Activated naive CD8-positive, alpha-beta T cell treated with anti-CD3 and anti-CD28 coated beads, Interleukin-2, amount 10 ng/mL, durations not matched to agents 7 days and 5 days (primary cell): ENCODE measurements at regions not wholly inside any gene's neighbourhood (a gene's known extent, or its start where the extent isn't known, plus 50 kb on each side); places are given as distances from the start of the nearest gene placed in this dataset.

Source experiments
- ATAC-seq: fragments of 150-1000 bp; cut with Tn5 transposase; one replicate; pipeline ENCODE4 v1.10.0; 2021; ENCODE audit warnings: low read depth, moderate library complexity
- POLR2A ChIA-PET: fragments of 350-600 bp; sonication (Branson Sonifier 250); formaldehyde crosslinking; loops from one replicate; lab custom pipeline; 2021; ENCODE audit warnings: antibody characterized with exemption; lab: Charles Lee
- DNase-seq: peaks from one replicate; pipeline ENCODE4 v3.0.0; 2021
- H3K27ac Mint-ChIP-seq: one replicate; pipeline ENCODE4 v1.8.0; 2022; ENCODE audit warnings: mild to moderate bottlenecking, mixed read lengths
- H3K27me3 Mint-ChIP-seq: one replicate; pipeline ENCODE4 v1.8.0; 2022; ENCODE audit warnings: mild to moderate bottlenecking, moderate library complexity, mixed read lengths
- H3K36me3 Mint-ChIP-seq: one replicate; pipeline ENCODE4 v1.8.0; 2021; ENCODE audit warnings: mild to moderate bottlenecking, mixed read lengths
- H3K4me1 Mint-ChIP-seq: one replicate; pipeline ENCODE4 v1.8.0; 2021; ENCODE audit warnings: mixed read lengths
- H3K4me3 Mint-ChIP-seq: one replicate; pipeline ENCODE4 v1.8.0; 2022; ENCODE audit warnings: mild to moderate bottlenecking, moderate library complexity, mixed read lengths
- H3K9me3 Mint-ChIP-seq: one replicate; pipeline ENCODE4 v1.8.0; 2021; ENCODE audit warnings: mixed read lengths

GRCh38 chr10:131792809-131793208, 108.0 kb upstream of the PPP2R2D start:
- Mint-ChIP-seq H3K36me3 (no peaks in the 10 kb centered on the region), H3K4me1 (no peaks in the 10 kb centered on the region), H3K9me3 (peaks cover 1% of the 10 kb centered on the region), H3K4me3 (no peak overlapping the region), H3K27ac (no peak overlapping the region), H3K27me3 (peaks cover 7% of the 10 kb centered on the region)
- no peak for DNase-seq
- ATAC-seq = no peak
- POLR2A ChIA-PET = no interaction called here

- DNase-seq (no peak), ATAC-seq (no peak)
- Mint-ChIP-seq H3K36me3 (no peaks in the 10 kb centered on the region), H3K27ac (no peak overlapping the region), H3K27me3 (peaks cover 7% of the 10 kb centered on the region), H3K4me3 (no peak overlapping the region), H3K4me1 (no peaks in the 10 kb centered on the region), H3K9me3 (peaks cover 10% of the 10 kb centered on the region)
- POLR2A ChIA-PET = no interaction called here
Measured at GRCh38 chr10:131795761-131796160, 105.0 kb upstream of the PPP2R2D start.

GRCh38 chr10:131797626-131798025, 103.2 kb upstream of the PPP2R2D start:
- DNase-seq = no peak
- Mint-ChIP-seq H3K27ac (no peak overlapping the region), H3K9me3 (peaks cover 10% of the 10 kb centered on the region), H3K27me3 (peaks cover 4% of the 10 kb centered on the region), H3K36me3 (no peaks in the 10 kb centered on the region), H3K4me1 (no peaks in the 10 kb centered on the region), H3K4me3 (no peak overlapping the region)
- POLR2A ChIA-PET = no interaction called here
- no peak for ATAC-seq

- H3K4me1 Mint-ChIP-seq = no peaks in the 10 kb centered on the region
- POLR2A ChIA-PET = no interaction called here
- H3K27ac Mint-ChIP-seq = no peak overlapping the region
- H3K36me3 Mint-ChIP-seq = no peaks in the 10 kb centered on the region
- peaks cover 10% of the 10 kb centered on the region for H3K9me3 Mint-ChIP-seq
- ATAC-seq (no peak), DNase-seq (no peak)
- H3K4me3 Mint-ChIP-seq = no peak overlapping the region
- H3K27me3 Mint-ChIP-seq = peaks cover 7% of the 10 kb centered on the region
Measured at GRCh38 chr10:131799429-131799828, 101.4 kb upstream of the PPP2R2D start.

GRCh38 chr10:131802156-131802915, 98.5 kb upstream of the PPP2R2D start:
- DNase-seq = no peak
- Mint-ChIP-seq H3K4me1 (no peaks in the 10 kb centered on the region), H3K27me3 (peaks cover 2% of the 10 kb centered on the region), H3K4me3 (no peak overlapping the region), H3K27ac (no peak overlapping the region), H3K36me3 (no peaks in the 10 kb centered on the region), H3K9me3 (peaks cover 8% of the 10 kb centered on the region)
- POLR2A ChIA-PET = no interaction called here
- no peak for ATAC-seq

GRCh38 chr10:131802996-131803395, 97.8 kb upstream of the PPP2R2D start:
- no peaks in the 10 kb centered on the region for H3K4me1 Mint-ChIP-seq
- peaks cover 2% of the 10 kb centered on the region for H3K27me3 Mint-ChIP-seq
- H3K4me3 Mint-ChIP-seq = no peak overlapping the region
- no peak for DNase-seq
- H3K9me3 Mint-ChIP-seq = peaks cover 8% of the 10 kb centered on the region
- POLR2A ChIA-PET = no interaction called here
- H3K36me3 Mint-ChIP-seq = no peaks in the 10 kb centered on the region
- ATAC-seq = no peak
- no peak overlapping the region for H3K27ac Mint-ChIP-seq

GRCh38 chr10:131803860-131804425, 96.9 kb upstream of the PPP2R2D start:
- H3K27me3 Mint-ChIP-seq = peaks cover 2% of the 10 kb centered on the region
- no peak for DNase-seq
- H3K27ac Mint-ChIP-seq = no peak overlapping the region
- H3K4me1 Mint-ChIP-seq = no peaks in the 10 kb centered on the region
- ATAC-seq = no peak
- H3K4me3 Mint-ChIP-seq = no peak overlapping the region
- POLR2A ChIA-PET = no interaction called here
- H3K36me3 Mint-ChIP-seq = no peaks in the 10 kb centered on the region
- H3K9me3 Mint-ChIP-seq = peaks cover 8% of the 10 kb centered on the region

GRCh38 chr10:131804551-131805295, 96.1 kb upstream of the PPP2R2D start:
- H3K9me3 Mint-ChIP-seq = peaks cover 4% of the 10 kb centered on the region
- POLR2A ChIA-PET = no interaction called here

GRCh38 chr10:131805696-131806095, 95.1 kb upstream of the PPP2R2D start:
- POLR2A ChIA-PET = no interaction called here
- Mint-ChIP-seq H3K4me1 (no peaks in the 10 kb centered on the region), H3K4me3 (no peak overlapping the region), H3K27me3 (peaks cover 2% of the 10 kb centered on the region), H3K9me3 (no peaks in the 10 kb centered on the region), H3K36me3 (no peaks in the 10 kb centered on the region), H3K27ac (no peak overlapping the region)
- DNase-seq (no peak), ATAC-seq (no peak)

More at GRCh38 chr10:131804551-131805295, 96.1 kb upstream of the PPP2R2D start:
- Mint-ChIP-seq H3K27me3 (peaks cover 2% of the 10 kb centered on the region), H3K36me3 (no peaks in the 10 kb centered on the region), H3K27ac (no peak overlapping the region), H3K4me3 (no peak overlapping the region), H3K4me1 (no peaks in the 10 kb centered on the region)
- DNase-seq (no peak), ATAC-seq (no peak)

- no peak overlapping the region for H3K27ac Mint-ChIP-seq
- DNase-seq = no peak
- POLR2A ChIA-PET = no interaction called here
- H3K4me3 Mint-ChIP-seq = no peak overlapping the region
- no peaks in the 10 kb centered on the region for H3K4me1 Mint-ChIP-seq
- H3K9me3 Mint-ChIP-seq = no peaks in the 10 kb centered on the region
- H3K27me3 Mint-ChIP-seq = peaks cover 2% of the 10 kb centered on the region
- no peaks in the 10 kb centered on the region for H3K36me3 Mint-ChIP-seq
- ATAC-seq = no peak
Measured at GRCh38 chr10:131806146-131806545, 94.7 kb upstream of the PPP2R2D start.

- Mint-ChIP-seq H3K27ac (no peak overlapping the region), H3K9me3 (no peaks in the 10 kb centered on the region), H3K27me3 (peaks cover 2% of the 10 kb centered on the region), H3K36me3 (no peaks in the 10 kb centered on the region), H3K4me3 (no peak overlapping the region), H3K4me1 (no peaks in the 10 kb centered on the region)
- no peak for DNase-seq
- POLR2A ChIA-PET = no interaction called here
- ATAC-seq = no peak
Measured at GRCh38 chr10:131806646-131807317, 94.0 kb upstream of the PPP2R2D start.

- DNase-seq = peak; percentile 6
Measured at GRCh38 chr10:131808370-131808930, 92.4 kb upstream of the PPP2R2D start.

More at GRCh38 chr10:131808370-131808930, 92.4 kb upstream of the PPP2R2D start:
- no peaks in the 10 kb centered on the region for H3K9me3 Mint-ChIP-seq
- no peak for ATAC-seq
- POLR2A ChIA-PET = no interaction called here
- H3K4me3 Mint-ChIP-seq = no peak overlapping the region
- no peaks in the 10 kb centered on the region for H3K4me1 Mint-ChIP-seq
- no peaks in the 10 kb centered on the region for H3K27me3 Mint-ChIP-seq
- no peak overlapping the region for H3K27ac Mint-ChIP-seq
- no peaks in the 10 kb centered on the region for H3K36me3 Mint-ChIP-seq
